Stomach smooth muscle (tissue), 2 donors: ENCODE measurements at regions not wholly inside any gene's neighbourhood (a gene's known extent, or its start where the extent isn't known, plus 50 kb on each side); places are given as distances from the start of the nearest gene placed in this dataset.
A peak's percentile ranks its signal among the peaks of the same experiment; 100 is the strongest.
"Not testable (repeated sequence)": the region's sequence is repeated elsewhere in the genome, so short reads cannot be mapped to it uniquely, and the experiment has no call there.

Experiments used
- H3K27ac ChIP-seq: one replicate; pipeline ENCODE4 v1.7.0; 2013; ENCODE audit warnings: mild to moderate bottlenecking, low read length, inconsistent platforms
- H3K27me3 ChIP-seq, 2 donors: one replicate each; pipeline ENCODE4 v1.7.0; 2013; ENCODE audit warnings: low read length in 2 of 2; ENCODE audit not compliant: insufficient read depth in 2 of 2, control insufficient read depth in 1 of 2
- H3K36me3 ChIP-seq, 2 donors: one replicate each; pipeline ENCODE4 v1.7.0; 2013; ENCODE audit warnings: low read length in 2 of 2; ENCODE audit not compliant: control insufficient read depth in 2 of 2, insufficient read depth in 2 of 2
- H3K4me1 ChIP-seq: one replicate; pipeline ENCODE4 v1.7.0; 2013; ENCODE audit warnings: low read length; ENCODE audit not compliant: control insufficient read depth, insufficient read depth
- H3K4me3 ChIP-seq, 2 donors: one replicate each; pipeline ENCODE4 v1.7.0; 2013; ENCODE audit warnings: low read length in 2 of 2
- H3K9ac ChIP-seq, 2 donors: one replicate each; pipeline ENCODE4 v1.7.0; 2013; ENCODE audit warnings: low read length in 2 of 2, mild to moderate bottlenecking in 1 of 2
- H3K9me3 ChIP-seq, 2 donors: one replicate each; pipeline ENCODE4 v1.7.0; 2013; ENCODE audit warnings: low read length in 2 of 2; ENCODE audit not compliant: control insufficient read depth in 2 of 2
- donor health status: healthy.
- donor health status: Pancreatic carcinoma.

DNA sequence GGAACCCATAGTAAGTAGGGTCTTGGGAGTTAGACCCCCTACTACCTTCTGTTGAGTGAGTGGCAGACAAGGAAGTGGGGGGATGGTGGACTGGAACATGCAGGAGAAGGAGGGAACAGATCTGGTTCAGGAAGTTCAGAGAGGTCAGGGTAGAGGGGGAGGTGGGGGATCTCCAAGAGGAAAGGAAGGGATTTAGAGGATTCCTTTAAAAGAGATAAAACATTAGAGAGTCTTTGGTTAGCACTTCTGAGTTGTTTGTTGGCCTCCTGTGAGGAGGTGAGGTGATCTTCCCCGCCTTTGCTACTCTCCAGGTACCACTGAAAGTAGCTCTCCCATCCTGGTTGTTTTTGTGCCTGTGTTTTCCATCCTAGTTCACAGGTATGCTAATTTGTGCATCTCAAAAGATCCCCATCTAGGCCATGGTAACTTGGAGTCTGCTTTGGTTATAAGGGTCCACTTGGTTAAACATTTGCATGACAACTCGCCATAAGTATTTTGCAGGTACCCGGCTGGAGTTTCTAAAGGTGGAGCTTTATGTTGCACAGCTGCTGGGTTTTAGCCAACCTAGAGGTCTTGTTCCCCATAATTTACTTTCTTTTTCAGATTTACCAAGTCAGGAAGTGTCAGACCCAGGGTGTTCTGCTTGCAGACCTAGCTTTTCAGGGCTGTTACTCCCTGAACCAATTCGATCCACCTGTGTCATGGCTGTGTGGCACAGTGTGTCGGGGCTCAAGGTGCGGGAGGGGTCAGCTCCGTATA is 79.3 kb upstream of the SORL1 start:
- Histone ChIP-seq H3K27me3 (no peaks in the 10 kb centered on the region), H3K9me3 (no peaks in the 10 kb centered on the region), H3K36me3 (no peaks in the 10 kb centered on the region), H3K9ac (no peak overlapping the region), H3K27ac (no peak overlapping the region), H3K4me3 (no peak overlapping the region), H3K4me1 (no peaks in the 10 kb centered on the region)

DNA sequence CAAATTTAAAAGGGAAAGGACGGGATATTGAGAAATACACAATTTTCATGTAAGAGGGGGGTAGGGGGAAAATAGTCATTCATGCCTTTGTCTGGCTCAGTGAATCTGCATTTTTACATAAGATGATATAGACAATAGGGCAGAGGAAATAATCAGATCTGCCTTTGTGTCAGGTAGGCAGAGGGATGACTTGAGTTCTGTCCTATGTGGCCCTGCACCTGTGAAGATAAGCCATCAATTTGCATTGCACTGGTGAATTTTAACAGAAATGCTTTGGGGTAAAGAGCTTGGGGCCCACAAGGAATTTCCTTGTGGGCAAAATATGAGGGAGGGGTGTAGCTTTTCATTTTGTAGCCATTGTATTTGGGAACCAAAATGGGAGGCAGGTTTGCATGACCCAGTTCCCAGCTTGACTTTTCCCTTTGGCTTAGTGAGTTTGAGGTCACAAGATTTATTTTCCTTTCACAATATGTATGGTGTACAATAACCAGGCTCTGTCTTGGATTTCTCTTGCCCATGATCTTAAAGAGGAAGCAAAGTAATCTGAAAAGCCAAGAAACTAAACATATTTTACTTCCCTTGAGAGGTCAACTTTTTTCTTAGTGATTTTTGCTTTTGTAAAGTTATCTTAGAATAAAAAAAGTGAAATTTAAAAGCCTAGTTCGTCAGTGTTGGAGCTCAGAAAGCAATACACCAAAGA is 77.7 kb upstream of the SORL1 start:
- no peak overlapping the region for H3K9ac ChIP-seq
- H3K36me3 ChIP-seq = no peaks in the 10 kb centered on the region
- H3K27ac ChIP-seq = no peak overlapping the region
- H3K9me3 ChIP-seq = no peaks in the 10 kb centered on the region
- no peak overlapping the region for H3K4me3 ChIP-seq
- no peaks in the 10 kb centered on the region for H3K4me1 ChIP-seq
- H3K27me3 ChIP-seq = no peaks in the 10 kb centered on the region

DNA sequence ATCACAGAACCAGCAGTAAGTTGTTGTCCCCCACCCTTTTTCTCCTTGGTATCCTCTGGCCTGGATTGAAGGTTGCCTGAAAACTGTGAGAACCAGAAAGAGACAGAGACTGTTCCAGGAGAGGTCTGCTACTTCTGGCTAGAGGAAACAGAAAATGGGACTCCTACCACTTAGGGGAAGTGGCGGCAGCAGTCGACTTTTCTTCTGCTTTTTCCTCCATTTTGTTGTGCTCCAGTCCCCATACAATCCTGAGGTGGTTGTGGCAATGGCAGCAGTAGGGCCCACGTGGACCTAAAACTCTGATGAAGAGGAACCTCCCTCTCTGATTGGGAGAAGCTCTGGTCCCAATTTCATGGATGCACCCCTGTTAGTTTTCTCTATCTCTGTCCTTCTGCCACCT is 76.0 kb upstream of the SORL1 start:
- no peaks in the 10 kb centered on the region for H3K36me3 ChIP-seq
- H3K4me1 ChIP-seq = no peaks in the 10 kb centered on the region
- no peaks in the 10 kb centered on the region for H3K9me3 ChIP-seq
- H3K9ac ChIP-seq = no peak overlapping the region
- no peak overlapping the region for H3K27ac ChIP-seq
- H3K27me3 ChIP-seq = no peaks in the 10 kb centered on the region
- H3K4me3 ChIP-seq = no peak overlapping the region

DNA sequence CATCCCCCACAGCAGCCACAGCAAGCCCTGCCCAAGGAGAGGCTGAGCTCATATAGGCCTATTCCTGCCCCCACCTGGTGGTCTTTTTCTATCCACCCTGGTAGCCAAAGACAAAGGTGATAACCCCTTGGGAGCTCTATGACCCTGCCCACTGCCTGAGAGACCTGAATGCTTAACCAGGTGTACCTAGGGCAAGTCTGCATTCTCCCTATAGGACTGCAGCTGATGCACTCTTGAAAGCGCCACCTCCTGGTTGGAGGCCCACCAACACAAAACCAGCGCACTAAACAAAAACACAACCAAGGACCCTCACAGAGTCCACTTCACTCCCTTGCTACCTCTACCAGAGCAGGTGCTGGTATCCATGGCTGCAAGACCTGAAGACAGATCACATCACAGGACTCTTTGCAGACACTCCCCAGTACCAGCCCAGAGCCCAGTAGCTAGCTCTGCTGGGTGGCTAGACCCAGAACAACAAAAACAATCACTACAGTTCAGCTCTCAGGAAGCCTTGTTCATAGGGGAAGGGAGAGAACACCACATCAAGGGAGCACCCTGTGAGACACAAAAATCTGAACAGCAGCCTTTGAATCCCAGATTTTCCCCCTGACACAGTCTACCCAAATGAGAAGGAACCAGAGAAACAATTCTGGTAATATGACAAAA is 72.8 kb upstream of the SORL1 start:
- H3K4me1 ChIP-seq = not testable (repeated sequence)

DNA sequence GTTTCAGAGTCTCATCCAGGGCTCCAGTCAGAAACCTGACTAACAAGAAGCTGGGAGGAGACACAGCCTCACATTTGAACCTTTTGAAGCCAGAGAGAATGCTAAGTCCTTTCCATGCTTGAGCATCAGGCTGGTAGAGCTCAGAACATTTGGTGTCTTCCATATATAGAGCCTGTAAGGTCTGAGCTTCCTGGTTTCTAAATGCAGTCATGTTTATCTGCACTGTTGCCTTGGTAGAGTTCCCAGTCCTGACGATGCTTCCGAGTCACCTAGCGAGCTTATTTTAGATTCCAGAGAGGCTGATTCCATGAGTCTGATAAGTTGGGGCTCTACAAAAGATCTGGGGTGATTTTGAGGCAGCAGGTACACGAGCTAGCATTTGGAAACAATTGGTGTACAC is 68.4 kb upstream of the SORL1 start:
- H3K4me3 ChIP-seq = no peak overlapping the region
- no peaks in the 10 kb centered on the region for H3K27me3 ChIP-seq
- no peaks in the 10 kb centered on the region for H3K9me3 ChIP-seq
- no peaks in the 10 kb centered on the region for H3K36me3 ChIP-seq
- peak overlapping the region; percentile 73 for H3K27ac ChIP-seq
- no peak overlapping the region for H3K9ac ChIP-seq
- H3K4me1 ChIP-seq = peaks cover 9% of the 10 kb centered on the region

More for the DNA sequence above, 72.8 kb upstream of the SORL1 start:
- not testable (repeated sequence) for H3K27me3 ChIP-seq, H3K4me3 ChIP-seq, H3K9me3 ChIP-seq, H3K36me3 ChIP-seq, H3K27ac ChIP-seq, H3K9ac ChIP-seq

DNA sequence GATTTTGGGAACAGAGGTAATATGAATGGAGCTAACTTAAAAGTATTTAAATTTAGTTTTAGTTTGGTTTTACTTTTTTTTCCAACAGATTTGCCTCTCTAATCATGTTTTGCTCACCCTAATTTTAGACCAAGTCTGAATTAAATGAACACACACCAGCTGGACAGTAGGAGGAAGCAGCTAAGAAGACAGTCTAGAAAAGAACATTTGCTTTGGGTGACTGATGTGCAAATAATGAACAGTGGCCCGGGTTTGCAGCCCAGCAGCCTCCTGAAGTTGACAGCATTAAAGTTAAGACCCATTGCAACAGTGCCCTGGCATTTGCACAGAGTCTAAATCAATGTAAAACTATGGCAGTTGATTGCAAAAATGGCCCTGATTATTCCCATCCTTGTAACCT is 66.4 kb upstream of the SORL1 start:
- no peak overlapping the region for H3K4me3 ChIP-seq
- no peak overlapping the region for H3K27ac ChIP-seq
- no peaks in the 10 kb centered on the region for H3K36me3 ChIP-seq
- no peaks in the 10 kb centered on the region for H3K27me3 ChIP-seq
- peaks cover 12% of the 10 kb centered on the region for H3K4me1 ChIP-seq
- H3K9me3 ChIP-seq = no peaks in the 10 kb centered on the region
- no peak overlapping the region for H3K9ac ChIP-seq
